Kidney (tissue), 13 donors: ENCODE measurements at regions not wholly inside any gene's neighbourhood (a gene's known extent, or its start where the extent isn't known, plus 50 kb on each side); places are given as distances from the start of the nearest gene placed in this dataset.

Experiments
- DNase-seq, 5 donors: peaks; one replicate each; pipeline ENCODE4 v3.0.0-alpha.2; 2013 to 2020
- FAIRE-seq: peaks from 2 replicates; lab custom pipeline; 2012; peaks lifted over from hg19 to GRCh38; lab: Jason Lieb, UNC
- H3K27ac ChIP-seq, 2 donors: one replicate each; pipeline ENCODE4 v1.7.0; 2013; ENCODE audit warnings: low read depth in 2 of 2, low read length in 2 of 2, inconsistent platforms in 1 of 2
- H3K27me3 ChIP-seq: one replicate; pipeline ENCODE4 v1.7.1; 2013; ENCODE audit warnings: low read length, inconsistent platforms; ENCODE audit not compliant: control insufficient read depth, insufficient read depth
- H3K36me3 ChIP-seq, 3 donors: one replicate each; pipeline versions ENCODE4 v1.7.0 to v1.7.1; 2013; ENCODE audit warnings: low read length in 3 of 3, control low read depth in 1 of 3, inconsistent platforms in 1 of 3; ENCODE audit not compliant: insufficient read depth in 3 of 3, control insufficient read depth in 2 of 3
- H3K4me1 ChIP-seq, 3 donors: one replicate each; pipeline versions ENCODE4 v1.7.0 to v1.7.1; 2013; ENCODE audit warnings: low read length in 3 of 3, inconsistent platforms in 1 of 3, low read depth in 1 of 3; ENCODE audit not compliant: control insufficient read depth in 2 of 3, insufficient read depth in 2 of 3
- H3K4me3 ChIP-seq, 3 donors: one replicate each; pipeline versions ENCODE4 v1.7.0 to v1.8.1; 2013; ENCODE audit warnings: low read length in 3 of 3, control low read depth in 1 of 3, inconsistent platforms in 1 of 3
- H3K9ac ChIP-seq, 3 donors: one replicate each; pipeline versions ENCODE4 v1.7.0 to v1.7.1; 2013; ENCODE audit warnings: low read length in 3 of 3, control low read depth in 1 of 3, inconsistent platforms in 1 of 3
- H3K9me3 ChIP-seq, 3 donors: one replicate each; pipeline versions ENCODE4 v1.7.0 to v1.7.1; 2013; ENCODE audit warnings: low read length in 3 of 3, control low read depth in 1 of 3, inconsistent platforms in 1 of 3; ENCODE audit not compliant: control insufficient read depth in 2 of 3, insufficient read depth in 1 of 3
- intact Hi-C: fragments of 100-400 bp; cut with DNase I; formaldehyde crosslinking; loops from one replicate; pipeline ENCODE4 v1.11.1; 2022
- TF ChIP-seq, protein P1 (sequence below): IDR thresholded peaks from 3 replicates; pipeline ENCODE4 v1.5.1; 2012; ENCODE audit warnings: mild to moderate bottlenecking, moderate library complexity, borderline replicate concordance; ENCODE audit not compliant: insufficient read depth; ENCODE audit errors: extremely low read depth
- donor health status: control.
- donor health status: control.
- donor health status: control.
- donor health status: control.
- donor health status: control.
- donor health status: DM: yes; HTN: yes; CAD: no.
- donor health status: Normal renal cell carcinoma (clear cell type).

DNA sequence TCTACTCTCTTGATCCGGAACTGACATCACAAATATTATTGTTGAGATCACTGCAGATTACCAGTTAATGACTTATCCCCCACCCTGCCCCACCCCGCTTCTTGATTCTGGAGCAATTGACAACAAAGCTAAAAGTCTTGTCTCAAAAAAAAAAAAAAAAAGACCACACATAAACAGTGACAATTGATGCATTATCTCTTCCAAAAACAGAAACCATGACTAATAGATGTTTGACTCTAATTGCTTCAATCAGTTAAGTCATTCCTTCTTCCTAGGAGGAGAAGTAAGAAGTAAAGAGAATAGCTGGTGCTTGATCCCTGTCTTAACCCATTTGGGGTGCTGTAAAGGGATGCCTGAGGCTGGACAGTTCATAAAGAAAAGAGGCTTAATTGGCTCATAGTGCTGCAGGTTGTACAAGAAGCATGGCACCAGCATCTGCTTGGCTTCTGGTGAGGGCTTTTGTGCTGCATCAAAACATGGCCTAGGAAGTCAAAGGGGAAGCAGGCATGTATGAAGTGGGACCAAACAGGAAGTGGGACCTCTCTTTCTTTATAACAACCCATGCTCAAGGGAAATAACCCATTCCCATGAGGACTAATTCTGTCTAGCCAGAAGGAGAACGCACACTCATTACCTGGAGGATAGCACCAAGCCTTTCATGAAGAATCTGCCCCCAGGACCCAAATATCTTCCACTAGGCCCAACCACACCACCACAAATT is 158.7 kb downstream of the TMEM167A start:
- TF ChIP-seq, protein P1, sequence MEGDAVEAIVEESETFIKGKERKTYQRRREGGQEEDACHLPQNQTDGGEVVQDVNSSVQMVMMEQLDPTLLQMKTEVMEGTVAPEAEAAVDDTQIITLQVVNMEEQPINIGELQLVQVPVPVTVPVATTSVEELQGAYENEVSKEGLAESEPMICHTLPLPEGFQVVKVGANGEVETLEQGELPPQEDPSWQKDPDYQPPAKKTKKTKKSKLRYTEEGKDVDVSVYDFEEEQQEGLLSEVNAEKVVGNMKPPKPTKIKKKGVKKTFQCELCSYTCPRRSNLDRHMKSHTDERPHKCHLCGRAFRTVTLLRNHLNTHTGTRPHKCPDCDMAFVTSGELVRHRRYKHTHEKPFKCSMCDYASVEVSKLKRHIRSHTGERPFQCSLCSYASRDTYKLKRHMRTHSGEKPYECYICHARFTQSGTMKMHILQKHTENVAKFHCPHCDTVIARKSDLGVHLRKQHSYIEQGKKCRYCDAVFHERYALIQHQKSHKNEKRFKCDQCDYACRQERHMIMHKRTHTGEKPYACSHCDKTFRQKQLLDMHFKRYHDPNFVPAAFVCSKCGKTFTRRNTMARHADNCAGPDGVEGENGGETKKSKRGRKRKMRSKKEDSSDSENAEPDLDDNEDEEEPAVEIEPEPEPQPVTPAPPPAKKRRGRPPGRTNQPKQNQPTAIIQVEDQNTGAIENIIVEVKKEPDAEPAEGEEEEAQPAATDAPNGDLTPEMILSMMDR = no peak
- Histone ChIP-seq H3K36me3 (no peaks in the 10 kb centered on the region), H3K4me3 (no peak overlapping the region), H3K4me1 (no peaks in the 10 kb centered on the region), H3K9me3 (peaks cover 0 to 7% (median 0%) of the 10 kb centered on the region in 3 donors), H3K27me3 (no peaks in the 10 kb centered on the region), H3K27ac (no peak overlapping the region), H3K9ac (no peak overlapping the region)
- DNase-seq (no peak), FAIRE-seq (no peak)
- intact Hi-C loops = no loop called here

DNA sequence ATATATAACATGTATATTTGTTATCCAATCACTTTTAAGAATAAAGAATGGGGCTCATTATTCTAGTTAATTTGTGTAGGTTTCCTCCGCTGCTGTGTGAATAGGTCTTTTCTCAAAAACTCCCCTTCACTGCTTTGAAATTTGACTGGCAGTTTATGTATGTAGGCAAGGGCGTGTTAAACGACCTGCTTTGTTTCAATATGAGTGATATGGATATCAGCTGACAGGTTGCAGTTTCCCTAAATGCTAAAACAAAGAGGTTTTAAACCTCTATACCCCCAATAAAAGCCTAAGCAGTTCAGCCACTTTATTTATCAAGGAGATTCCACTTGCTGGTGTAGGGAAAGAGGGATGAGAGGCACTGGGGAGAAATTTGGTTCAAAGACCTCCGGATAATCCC is 159.6 kb downstream of the TMEM167A start:
- Histone ChIP-seq H3K9ac (no peak overlapping the region), H3K27ac (no peak overlapping the region), H3K36me3 (no peaks in the 10 kb centered on the region), H3K9me3 (peaks cover 0 to 7% (median 0%) of the 10 kb centered on the region in 3 donors), H3K4me3 (no peak overlapping the region), H3K4me1 (no peaks in the 10 kb centered on the region), H3K27me3 (no peaks in the 10 kb centered on the region)
- FAIRE-seq (no peak), DNase-seq (no peak)
- intact Hi-C loops = no loop called here
- TF ChIP-seq, protein P1 = no peak

DNA sequence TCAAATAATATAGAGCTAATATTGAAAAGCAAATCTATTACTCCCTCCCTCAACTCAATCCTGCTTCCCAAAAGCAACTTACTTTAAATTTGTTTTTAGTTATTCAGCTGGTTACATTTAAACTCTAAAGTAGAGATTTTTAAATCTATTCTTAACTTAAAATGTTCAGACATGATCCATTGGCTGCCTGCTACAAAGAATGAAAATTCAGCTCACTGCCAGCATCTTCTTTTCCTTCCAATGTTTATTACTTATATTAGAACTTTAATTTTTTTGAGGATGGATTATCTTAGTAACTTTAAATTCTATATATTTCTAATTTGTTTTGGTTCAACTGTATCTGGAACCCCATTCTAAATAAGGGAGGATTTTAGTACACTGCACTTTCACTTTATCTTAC is 163.2 kb downstream of the TMEM167A start:
- no peak for FAIRE-seq
- no peak overlapping the region for H3K27ac ChIP-seq
- no peaks in the 10 kb centered on the region for H3K4me1 ChIP-seq
- peaks cover 0 to 7% (median 0%) of the 10 kb centered on the region in 3 donors for H3K9me3 ChIP-seq
- H3K36me3 ChIP-seq = no peaks in the 10 kb centered on the region
- TF ChIP-seq, protein P1 = no peak
- intact Hi-C loops = no loop called here
- no peak overlapping the region for H3K4me3 ChIP-seq
- DNase-seq = no peak
- no peaks in the 10 kb centered on the region for H3K27me3 ChIP-seq
- no peak overlapping the region for H3K9ac ChIP-seq
